ENCODE measurements at regions not wholly inside any gene's neighbourhood (a gene's known extent, or its start where the extent isn't known, plus 50 kb on each side); places are given as distances from the start of the nearest gene placed in this dataset.

DNA sequence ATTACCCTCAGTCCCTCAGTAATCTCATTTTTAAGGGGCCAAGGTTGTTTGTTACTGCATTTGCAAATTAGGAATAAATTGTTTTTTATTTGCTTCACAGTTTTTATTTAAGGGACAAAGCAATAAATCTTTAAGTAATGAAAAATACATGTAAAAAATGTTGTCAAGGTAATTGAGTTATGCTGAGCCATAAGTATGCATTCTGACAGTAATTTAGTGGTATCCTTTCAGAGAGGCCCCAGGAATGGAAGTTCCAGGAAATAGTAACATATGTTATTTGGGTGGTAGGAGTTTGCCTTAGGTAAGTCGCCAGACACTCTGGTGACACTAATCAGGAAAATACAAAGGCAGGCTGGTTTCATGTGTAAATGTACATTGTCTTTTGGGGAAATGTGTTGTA is 1787.9 kb upstream of the WWC1 start:
- H3K27me3 ChIP-seq = no peaks in the 10 kb centered on the region
- TF ChIP-seq, protein P1, sequence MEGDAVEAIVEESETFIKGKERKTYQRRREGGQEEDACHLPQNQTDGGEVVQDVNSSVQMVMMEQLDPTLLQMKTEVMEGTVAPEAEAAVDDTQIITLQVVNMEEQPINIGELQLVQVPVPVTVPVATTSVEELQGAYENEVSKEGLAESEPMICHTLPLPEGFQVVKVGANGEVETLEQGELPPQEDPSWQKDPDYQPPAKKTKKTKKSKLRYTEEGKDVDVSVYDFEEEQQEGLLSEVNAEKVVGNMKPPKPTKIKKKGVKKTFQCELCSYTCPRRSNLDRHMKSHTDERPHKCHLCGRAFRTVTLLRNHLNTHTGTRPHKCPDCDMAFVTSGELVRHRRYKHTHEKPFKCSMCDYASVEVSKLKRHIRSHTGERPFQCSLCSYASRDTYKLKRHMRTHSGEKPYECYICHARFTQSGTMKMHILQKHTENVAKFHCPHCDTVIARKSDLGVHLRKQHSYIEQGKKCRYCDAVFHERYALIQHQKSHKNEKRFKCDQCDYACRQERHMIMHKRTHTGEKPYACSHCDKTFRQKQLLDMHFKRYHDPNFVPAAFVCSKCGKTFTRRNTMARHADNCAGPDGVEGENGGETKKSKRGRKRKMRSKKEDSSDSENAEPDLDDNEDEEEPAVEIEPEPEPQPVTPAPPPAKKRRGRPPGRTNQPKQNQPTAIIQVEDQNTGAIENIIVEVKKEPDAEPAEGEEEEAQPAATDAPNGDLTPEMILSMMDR (IDR thresholded peaks at IDR 0.05; ENCODE audit: low read depth, low read length) = no peak
- no peak overlapping the region for H3K4me3 ChIP-seq
- no peaks in the 10 kb centered on the region for H3K4me1 ChIP-seq (ENCODE audit: low read depth)
- DNase-seq (ENCODE audit: low read depth in 1 of 2, low spot score in 1 of 2) = no peak
- no peaks in the 10 kb centered on the region for H3K36me3 ChIP-seq
- H3K27ac ChIP-seq = no peak overlapping the region
- no peaks in the 10 kb centered on the region for H3K9me3 ChIP-seq (ENCODE audit: low read depth)

DNA sequence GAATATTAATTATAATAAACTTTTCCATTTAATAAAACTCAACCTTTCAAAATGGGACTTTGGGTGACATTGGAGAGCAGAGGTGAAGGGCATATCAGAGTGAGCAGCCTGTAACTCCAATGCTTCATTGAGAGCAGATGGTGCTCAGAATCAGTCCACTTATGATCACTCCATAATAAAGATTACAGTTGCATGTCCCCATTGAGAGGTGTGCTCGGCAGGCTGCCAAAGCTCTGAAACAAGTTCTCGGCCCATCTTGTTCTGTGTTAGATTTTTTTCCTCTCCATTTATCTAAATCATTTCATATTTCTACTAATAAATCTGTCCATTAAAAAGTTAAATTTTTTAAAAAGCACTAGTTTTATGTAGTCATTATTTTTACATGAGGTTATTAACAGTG is 1786.4 kb upstream of the WWC1 start:
- no peak overlapping the region for H3K27ac ChIP-seq
- no peak for DNase-seq (ENCODE audit: low read depth in 1 of 2, low spot score in 1 of 2)
- TF ChIP-seq, protein P1 (IDR thresholded peaks at IDR 0.05; ENCODE audit: low read depth, low read length) = no peak

DNA sequence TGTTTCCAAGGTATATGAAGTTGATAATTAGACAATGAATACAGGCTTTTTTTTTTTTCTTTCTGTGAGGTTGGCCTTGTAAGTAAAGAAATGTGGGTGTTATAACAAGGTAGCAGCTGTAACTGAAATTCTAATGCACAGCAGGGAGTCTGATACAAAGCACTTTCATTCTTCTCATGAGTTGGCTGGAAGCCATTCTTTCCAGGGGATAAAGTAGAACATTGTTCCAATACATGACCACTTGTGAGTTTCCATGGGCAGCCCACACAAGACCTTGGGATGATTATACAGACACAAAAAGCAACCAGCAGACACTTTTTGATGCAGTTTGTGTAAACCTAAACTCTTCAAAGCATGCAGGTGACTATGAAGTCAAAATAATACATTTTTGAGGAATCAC is 1785.9 kb upstream of the WWC1 start:
- Histone ChIP-seq H3K27ac (no peak overlapping the region), H3K36me3 (no peaks in the 10 kb centered on the region), H3K4me3 (no peak overlapping the region), H3K9me3 (ENCODE audit: low read depth) (no peaks in the 10 kb centered on the region), H3K27me3 (no peaks in the 10 kb centered on the region), H3K4me1 (ENCODE audit: low read depth) (no peaks in the 10 kb centered on the region)
- DNase-seq (ENCODE audit: low read depth in 1 of 2, low spot score in 1 of 2) = peak in 1 of 2 donors; percentile 7
- TF ChIP-seq, protein P1 (IDR thresholded peaks at IDR 0.05; ENCODE audit: low read depth, low read length) = no peak

More for the DNA sequence above, 1786.4 kb upstream of the WWC1 start:
- no peaks in the 10 kb centered on the region for H3K9me3 ChIP-seq (ENCODE audit: low read depth)
- H3K4me3 ChIP-seq = no peak overlapping the region
- no peaks in the 10 kb centered on the region for H3K27me3 ChIP-seq
- no peaks in the 10 kb centered on the region for H3K36me3 ChIP-seq
- H3K4me1 ChIP-seq (ENCODE audit: low read depth) = no peaks in the 10 kb centered on the region

DNA sequence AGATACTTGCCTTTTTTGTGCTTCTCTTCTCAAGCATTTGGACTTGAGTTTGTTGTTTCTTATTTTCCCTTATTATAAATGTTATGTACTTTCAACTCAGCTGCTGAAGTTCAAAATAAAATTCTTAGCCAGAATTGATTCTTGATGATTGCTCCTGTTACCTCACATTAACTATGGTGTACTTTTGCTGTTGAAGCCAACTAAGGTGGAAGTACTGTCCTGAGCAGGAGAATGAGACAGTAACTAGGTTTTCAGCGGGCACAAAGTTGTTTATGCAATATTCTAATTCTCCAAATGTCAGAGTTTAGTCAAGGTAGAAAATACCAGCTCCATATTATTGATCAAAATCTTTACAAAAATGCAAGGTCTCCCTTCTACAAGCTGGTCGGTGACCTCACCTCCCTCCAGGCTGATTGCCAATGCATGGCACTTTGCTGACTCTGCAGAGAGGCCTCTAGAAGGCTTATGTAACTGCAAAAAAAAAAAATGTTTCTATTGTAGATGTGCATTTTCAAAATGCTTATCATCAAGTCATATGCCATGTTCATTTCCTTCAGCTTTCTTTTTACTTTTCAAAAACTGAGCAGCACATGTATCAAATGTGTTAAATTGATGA is 1783.5 kb upstream of the WWC1 start:
- H3K27me3 ChIP-seq = no peaks in the 10 kb centered on the region
- no peak for DNase-seq (ENCODE audit: low read depth in 1 of 2, low spot score in 1 of 2)
- H3K4me3 ChIP-seq = no peak overlapping the region
- no peaks in the 10 kb centered on the region for H3K4me1 ChIP-seq (ENCODE audit: low read depth)
- TF ChIP-seq, protein P1 (IDR thresholded peaks at IDR 0.05; ENCODE audit: low read depth, low read length) = no peak
- H3K36me3 ChIP-seq = no peaks in the 10 kb centered on the region
- no peaks in the 10 kb centered on the region for H3K9me3 ChIP-seq (ENCODE audit: low read depth)
- H3K27ac ChIP-seq = no peak overlapping the region

DNA sequence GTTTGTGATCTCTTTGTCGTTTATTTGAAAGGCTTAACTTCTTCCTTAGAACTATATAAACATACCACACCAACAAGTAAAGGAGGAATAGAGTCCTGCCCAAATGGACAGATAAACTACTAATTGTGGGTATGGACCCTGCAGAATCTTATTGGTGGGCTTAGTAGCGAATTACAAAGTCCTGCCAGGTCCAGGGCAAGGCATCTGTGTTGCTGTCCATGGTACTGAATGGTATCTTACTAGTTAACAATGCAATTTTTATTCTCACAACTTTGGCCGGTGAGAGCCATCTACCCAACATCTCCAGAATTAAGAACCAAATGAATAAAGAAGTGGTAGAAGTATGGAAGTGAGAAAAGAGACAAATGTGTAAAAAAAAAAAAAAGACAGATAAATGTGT is 1782.4 kb upstream of the WWC1 start:
- Histone ChIP-seq H3K9me3 (ENCODE audit: low read depth) (no peaks in the 10 kb centered on the region), H3K36me3 (no peaks in the 10 kb centered on the region), H3K27ac (no peak overlapping the region), H3K27me3 (no peaks in the 10 kb centered on the region), H3K4me3 (no peak overlapping the region), H3K4me1 (ENCODE audit: low read depth) (no peaks in the 10 kb centered on the region)
- peak; percentile 43 to 85 for DNase-seq (ENCODE audit: low read depth in 1 of 2, low spot score in 1 of 2)
- TF ChIP-seq, protein P1 (IDR thresholded peaks at IDR 0.05; ENCODE audit: low read depth, low read length) = no peak

Data from cardiac muscle cell (in vitro differentiated cells and primary cell).